HG02884 (cell line): ENCODE measurements at regions not wholly inside any gene's neighbourhood (a gene's known extent, or its start where the extent isn't known, plus 50 kb on each side); places are given as distances from the start of the nearest gene placed in this dataset.
A peak's percentile ranks its signal among the peaks of the same experiment; 100 is the strongest.

Experiments used
- ATAC-seq: cut with Tn5 transposase; IDR thresholded peaks from one replicate; pipeline ENCODE4 v1.9.1; 2021; ENCODE audit warnings: mild to moderate bottlenecking, moderate library complexity; ENCODE audit not compliant: unreplicated experiment

DNA sequence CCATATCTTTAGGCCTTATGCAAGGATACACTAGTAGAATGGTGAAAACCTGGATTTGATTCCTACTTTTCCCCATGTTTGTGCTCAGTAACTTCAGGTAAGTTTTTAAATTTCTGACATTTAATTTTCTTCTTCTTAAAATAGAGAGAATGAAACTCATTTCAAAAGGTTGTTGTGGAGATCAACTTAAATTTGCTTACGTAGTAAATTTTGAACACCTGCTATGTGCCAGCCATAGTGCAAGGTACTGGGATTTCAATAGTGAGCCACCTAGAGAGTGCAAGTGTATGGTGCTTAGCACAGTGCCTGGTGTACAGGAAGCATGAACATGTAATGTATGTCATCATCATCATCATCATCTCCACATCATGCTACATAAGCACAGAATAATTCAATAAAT lies 73.6 kb upstream of the SMIM36 start:
- no peak for ATAC-seq

- ATAC-seq = no peak
Observed at GRCh38 chr17:55584055-55584685, 72.9 kb upstream of the SMIM36 start.

DNA sequence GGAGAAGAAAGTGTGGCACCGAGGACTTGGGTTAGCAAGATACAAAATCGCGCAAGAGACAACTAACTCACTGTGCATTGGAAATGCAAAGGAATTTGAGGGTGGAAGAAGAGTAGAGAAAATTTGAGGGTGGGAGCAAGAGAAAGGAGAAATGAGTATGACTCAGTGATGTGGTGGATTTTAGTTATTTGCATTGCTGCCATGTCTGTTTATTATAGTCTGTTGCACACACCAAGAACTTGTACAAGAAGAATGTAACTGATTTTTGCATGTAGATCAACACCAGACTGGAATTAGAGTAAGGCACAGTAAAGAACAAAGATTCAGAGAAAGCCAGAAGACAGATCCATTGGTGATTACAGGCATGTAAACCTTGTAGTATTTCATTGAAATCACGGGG lies 71.6 kb upstream of the SMIM36 start:
- no peak for ATAC-seq

- ATAC-seq = peak; percentile 52
Observed at GRCh38 chr17:55580596-55581133, 69.4 kb upstream of the SMIM36 start.

- peak; percentile 22 for ATAC-seq
Observed at GRCh38 chr17:55577687-55578086, 66.4 kb upstream of the SMIM36 start.

- ATAC-seq = peak; percentile 65
Observed at GRCh38 chr17:55576996-55577586, 65.8 kb upstream of the SMIM36 start.

DNA sequence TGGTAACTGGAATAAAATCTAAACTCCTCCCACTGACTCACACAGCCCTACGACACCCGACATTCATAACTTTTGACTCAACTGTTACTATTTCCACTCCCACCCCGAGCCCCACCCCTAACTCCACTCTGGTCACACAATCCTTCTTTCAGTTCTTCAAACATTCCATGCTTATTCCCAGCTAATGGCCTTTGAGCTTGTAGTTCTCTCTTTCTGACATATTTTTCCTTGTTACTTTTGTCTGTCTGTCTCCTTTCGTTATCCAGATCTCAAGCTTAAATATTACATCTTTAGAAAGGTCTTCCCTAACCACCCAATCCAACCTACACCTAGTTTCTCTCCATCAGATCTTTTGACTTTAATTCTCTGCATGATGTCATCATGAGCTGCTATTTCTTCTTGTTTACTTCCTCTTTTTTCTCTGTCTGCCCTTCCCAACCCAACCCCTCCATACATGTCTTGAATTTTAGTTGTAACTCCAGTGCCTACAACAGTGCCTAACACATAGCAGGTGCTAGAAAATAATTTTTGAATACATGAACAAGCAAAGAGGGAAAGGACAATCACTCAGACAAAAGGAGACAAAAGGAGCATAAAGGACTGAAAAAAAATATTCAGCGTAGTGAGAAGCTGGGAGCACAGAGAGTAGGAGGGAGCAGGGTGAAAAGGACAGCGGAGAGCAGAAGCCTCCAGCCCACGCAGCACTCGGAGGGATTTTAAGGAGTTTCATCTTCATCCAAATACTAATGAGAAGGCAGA lies 65.2 kb upstream of the SMIM36 start:
- peak; percentile 17 for ATAC-seq

DNA sequence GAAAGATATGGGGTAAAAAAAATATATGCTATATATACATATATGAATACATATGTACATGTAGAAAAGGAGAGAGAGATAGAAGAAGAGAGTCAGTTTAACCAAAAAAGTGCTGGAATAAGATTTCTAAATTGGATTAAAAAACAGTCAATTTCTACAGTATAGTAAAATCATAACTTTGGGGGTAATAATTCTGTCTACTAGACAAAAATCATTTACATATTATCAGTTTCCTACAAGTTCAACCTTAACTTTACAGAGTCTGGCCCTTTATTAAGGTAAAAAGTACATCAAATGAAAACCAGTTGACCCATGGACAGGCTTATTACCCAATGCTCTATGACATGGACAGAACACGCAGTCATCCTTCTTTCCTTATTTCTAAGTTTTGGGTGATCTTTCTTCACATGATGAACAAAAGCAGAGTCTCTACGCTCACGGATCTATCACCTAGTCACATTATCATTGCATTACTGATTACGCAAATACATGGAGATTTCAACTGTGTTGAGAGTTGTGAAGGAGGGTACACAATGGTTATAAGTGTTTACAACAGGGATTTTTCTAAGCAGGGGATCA lies 63.9 kb upstream of the SMIM36 start:
- ATAC-seq = no peak

GRCh38 chr17:55572599-55572998 lies 61.3 kb upstream of the SMIM36 start:
- ATAC-seq = no peak

GRCh38 chr17:55572139-55572538 lies 60.9 kb upstream of the SMIM36 start:
- ATAC-seq = no peak

- ATAC-seq = no peak
Observed at GRCh38 chr17:55571095-55571494, 59.8 kb upstream of the SMIM36 start.

DNA sequence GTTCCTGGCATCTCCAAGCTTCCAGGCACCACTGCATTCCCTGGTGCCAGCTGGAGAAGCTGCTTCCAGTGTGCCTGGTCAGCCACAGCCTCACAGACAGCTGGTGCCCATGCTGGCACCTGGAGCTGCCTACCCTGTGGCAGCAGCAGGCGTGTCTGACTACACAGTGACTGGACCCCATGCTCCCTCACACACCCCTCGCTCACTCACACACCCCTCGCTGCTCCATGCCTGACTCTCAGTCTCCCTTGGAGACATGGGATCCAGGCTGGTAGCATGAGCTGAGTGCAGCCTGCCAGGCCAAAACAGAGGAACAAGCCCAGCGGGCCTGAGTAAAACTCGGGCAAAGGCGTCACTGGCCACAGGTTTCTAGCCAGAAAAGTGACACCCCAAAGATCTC lies 59.1 kb upstream of the SMIM36 start:
- ATAC-seq = no peak

GRCh38 chr17:55567240-55568214 lies 56.3 kb upstream of the SMIM36 start:
- ATAC-seq = no peak

GRCh38 chr17:55564081-55564480 lies 52.8 kb upstream of the SMIM36 start:
- no peak for ATAC-seq

DNA sequence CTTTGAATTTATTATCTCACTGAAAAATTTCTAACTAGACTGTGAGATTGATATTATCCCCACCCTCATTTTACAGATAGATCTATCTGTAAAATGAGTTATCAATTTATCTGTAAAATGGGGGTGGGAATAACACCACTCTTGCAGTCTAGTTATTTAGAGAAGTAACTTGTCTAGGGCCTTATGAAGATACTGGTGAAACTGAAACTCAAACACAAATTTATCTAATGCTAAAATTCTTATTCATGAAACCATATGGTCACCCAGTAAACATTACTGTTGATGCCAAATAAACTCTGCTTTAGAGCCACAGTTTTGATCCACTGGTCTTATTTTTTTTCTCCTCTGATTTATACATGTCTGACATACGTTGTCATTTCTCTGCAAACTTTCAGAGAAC lies 52.1 kb upstream of the SMIM36 start:
- ATAC-seq = no peak

GRCh38 chr17:55561973-55562495 lies 50.8 kb upstream of the SMIM36 start:
- ATAC-seq = no peak

- no peak for ATAC-seq
Observed at GRCh38 chr17:55561316-55561972, 50.2 kb upstream of the SMIM36 start.
